ENCODE measurements at regions not wholly inside any gene's neighbourhood (a gene's known extent, or its start where the extent isn't known, plus 50 kb on each side); places are given as distances from the start of the nearest gene placed in this dataset.

DNA sequence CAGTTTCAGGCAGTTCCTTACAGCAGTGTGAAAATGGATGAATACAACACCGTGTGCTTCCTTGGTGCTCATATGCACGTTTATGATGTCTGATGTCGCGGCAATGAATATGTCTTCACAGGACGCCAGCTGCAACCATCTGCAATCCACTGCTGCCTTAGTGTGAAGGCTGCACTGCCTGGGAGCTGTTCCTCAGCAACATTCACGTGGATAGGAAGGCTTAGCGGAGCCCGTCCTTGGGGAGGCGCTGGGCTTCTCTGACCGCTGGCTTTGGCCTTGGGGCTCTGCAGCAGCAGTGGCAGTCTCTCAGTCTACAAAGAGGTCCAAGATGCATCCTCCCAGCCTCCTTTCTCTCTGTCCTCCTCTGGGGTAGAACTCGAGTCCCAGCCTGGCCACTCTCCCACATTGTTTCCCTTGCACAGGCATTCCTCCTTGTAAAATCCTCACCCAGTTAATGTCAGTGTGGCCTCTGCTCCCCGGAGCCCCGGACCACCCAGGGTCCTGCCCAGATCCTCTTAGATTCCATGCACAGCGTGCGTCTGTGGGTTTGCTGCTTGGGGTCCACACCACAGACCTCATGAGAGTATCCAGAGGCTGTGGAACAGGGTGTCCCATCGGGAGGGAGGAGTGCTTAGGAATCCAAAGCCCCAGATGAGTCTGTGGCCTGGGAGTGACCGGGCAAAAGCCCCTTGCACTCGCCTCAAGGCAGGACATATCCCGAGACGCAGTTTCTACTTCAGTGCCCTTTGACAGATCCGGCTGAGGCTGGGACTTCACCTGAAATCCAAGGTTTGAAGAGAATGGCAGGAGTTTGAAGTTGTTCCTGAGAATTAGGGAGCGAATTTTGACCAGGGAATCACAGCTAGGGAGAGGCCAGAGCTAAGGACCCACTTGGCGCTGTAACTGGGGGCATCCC lies 181.3 kb downstream of the THBS2 start:
- H3K9me3 Mint-ChIP-seq = peaks cover 4% of the 10 kb centered on the region
- no peak overlapping the region for H3K4me3 Mint-ChIP-seq
- H3K27me3 Mint-ChIP-seq (ENCODE audit: insufficient read depth, low read depth) = peaks cover 3% of the 10 kb centered on the region
- DNase-seq (ENCODE audit: low spot score) = no peak
- H3K27ac Mint-ChIP-seq = no peak overlapping the region
- TF ChIP-seq CTCF (IDR thresholded peaks at IDR 0.05) (no peak), EZH2 (IDR thresholded peaks at IDR 0.05) (no peak), EZH2phosphoT487 (IDR thresholded peaks at IDR 0.05) (no peak)
- Histone ChIP-seq H4K20me1 (ENCODE audit: low read depth) (no peaks in the 10 kb centered on the region), H3K9ac (no peak overlapping the region), H3K4me3 (no peak overlapping the region), H3K27me3 (no peaks in the 10 kb centered on the region), H3F3A (ENCODE audit: low read depth) (no peaks in the 10 kb centered on the region), H2AFZ (replicated peaks) (no peak overlapping the region), H3K27ac (no peak overlapping the region), H3K4me2 (no peak overlapping the region), H3K9me3 (ENCODE audit: low read depth) (no peaks in the 10 kb centered on the region), H3K4me1 (no peaks in the 10 kb centered on the region), H3K36me3 (no peaks in the 10 kb centered on the region), H3K79me2 (ENCODE audit: low read depth) (no peaks in the 10 kb centered on the region)
- no peaks in the 10 kb centered on the region for H3K4me1 Mint-ChIP-seq
- no peaks in the 10 kb centered on the region for H3K36me3 Mint-ChIP-seq

DNA sequence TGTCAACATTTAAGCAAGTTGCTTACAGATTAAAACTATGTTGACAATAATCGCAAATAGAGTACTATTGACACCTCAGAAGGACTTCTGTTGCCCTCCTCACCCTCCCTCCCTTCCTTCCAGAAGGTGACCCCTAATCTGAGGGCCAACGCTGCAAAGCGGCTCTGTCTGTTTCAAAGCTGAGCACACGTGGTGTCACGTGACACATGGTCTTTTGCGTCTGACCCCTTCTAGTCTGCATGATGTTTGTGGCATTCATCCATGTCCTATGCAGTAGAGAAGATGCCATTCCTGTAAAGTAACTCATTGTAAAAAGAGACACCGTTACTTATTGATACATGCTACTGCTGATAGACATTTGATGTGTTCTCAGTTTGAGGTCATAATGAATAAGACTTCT lies 182.3 kb downstream of the THBS2 start:
- Histone ChIP-seq H3K4me3 (no peak overlapping the region), H3F3A (ENCODE audit: low read depth) (no peaks in the 10 kb centered on the region), H3K9ac (no peak overlapping the region), H3K27me3 (no peaks in the 10 kb centered on the region), H2AFZ (replicated peaks) (no peak overlapping the region), H3K4me2 (no peak overlapping the region), H3K79me2 (ENCODE audit: low read depth) (no peaks in the 10 kb centered on the region), H3K36me3 (no peaks in the 10 kb centered on the region), H3K4me1 (no peaks in the 10 kb centered on the region), H3K9me3 (ENCODE audit: low read depth) (no peaks in the 10 kb centered on the region), H3K27ac (no peak overlapping the region), H4K20me1 (ENCODE audit: low read depth) (no peaks in the 10 kb centered on the region)
- H3K4me1 Mint-ChIP-seq = no peaks in the 10 kb centered on the region
- DNase-seq (ENCODE audit: low spot score) = no peak
- H3K36me3 Mint-ChIP-seq = no peaks in the 10 kb centered on the region
- peaks cover 3% of the 10 kb centered on the region for H3K27me3 Mint-ChIP-seq (ENCODE audit: insufficient read depth, low read depth)
- no peak overlapping the region for H3K4me3 Mint-ChIP-seq
- peaks cover 4% of the 10 kb centered on the region for H3K9me3 Mint-ChIP-seq
- no peak overlapping the region for H3K27ac Mint-ChIP-seq
- no peak for TF ChIP-seq EZH2phosphoT487 (IDR thresholded peaks at IDR 0.05)
- TF ChIP-seq CTCF (IDR thresholded peaks at IDR 0.05) = no peak
- no peak for TF ChIP-seq EZH2 (IDR thresholded peaks at IDR 0.05)

DNA sequence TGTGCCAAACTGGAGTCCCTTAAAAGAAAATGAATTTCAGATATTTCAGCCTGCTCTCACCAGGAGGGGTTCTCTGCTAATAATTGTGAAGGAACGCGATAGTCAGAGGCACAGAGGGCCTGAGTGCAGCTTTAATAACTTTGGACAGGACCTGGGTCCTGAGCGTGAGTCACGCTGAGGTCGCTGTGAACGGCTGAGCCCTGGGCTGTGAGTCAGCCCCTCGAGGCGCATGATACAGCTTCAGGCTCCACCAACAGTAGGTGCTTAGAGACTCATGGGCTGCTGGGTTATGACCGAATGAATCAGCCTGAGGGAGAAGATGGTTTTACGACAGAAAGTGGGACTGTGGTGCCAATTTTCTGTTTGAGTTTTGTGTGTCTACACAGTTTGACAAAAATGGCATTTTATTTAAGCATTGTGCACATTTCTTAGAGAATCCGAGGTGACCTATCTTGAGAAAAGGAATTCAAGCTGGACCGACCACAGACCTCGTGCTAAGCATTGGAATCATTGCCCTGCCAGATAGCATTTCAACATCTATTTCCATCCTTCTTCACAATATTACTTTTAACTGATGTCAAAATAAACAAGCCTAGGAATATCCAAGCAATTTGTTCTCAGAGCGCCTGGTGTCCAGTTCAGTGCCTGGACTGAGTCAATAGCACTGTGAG lies 183.0 kb downstream of the THBS2 start:
- no peak for TF ChIP-seq EZH2 (IDR thresholded peaks at IDR 0.05)
- no peak for TF ChIP-seq CTCF (IDR thresholded peaks at IDR 0.05)
- no peak for TF ChIP-seq EZH2phosphoT487 (IDR thresholded peaks at IDR 0.05)
- H3K27me3 Mint-ChIP-seq (ENCODE audit: insufficient read depth, low read depth) = peaks cover 3% of the 10 kb centered on the region
- no peak overlapping the region for H3K4me2 ChIP-seq

More for the DNA sequence above, 183.0 kb downstream of the THBS2 start:
- Histone ChIP-seq H3K9me3 (ENCODE audit: low read depth) (no peaks in the 10 kb centered on the region), H3K36me3 (no peaks in the 10 kb centered on the region), H3F3A (ENCODE audit: low read depth) (no peaks in the 10 kb centered on the region), H4K20me1 (ENCODE audit: low read depth) (no peaks in the 10 kb centered on the region), H2AFZ (replicated peaks) (no peak overlapping the region), H3K79me2 (ENCODE audit: low read depth) (no peaks in the 10 kb centered on the region), H3K4me3 (no peak overlapping the region), H3K9ac (no peak overlapping the region), H3K4me1 (no peaks in the 10 kb centered on the region), H3K27ac (no peak overlapping the region), H3K27me3 (no peaks in the 10 kb centered on the region)
- H3K4me1 Mint-ChIP-seq = no peaks in the 10 kb centered on the region
- H3K9me3 Mint-ChIP-seq = peaks cover 4% of the 10 kb centered on the region
- no peak for DNase-seq (ENCODE audit: low spot score)
- H3K4me3 Mint-ChIP-seq = no peak overlapping the region
- H3K36me3 Mint-ChIP-seq = no peaks in the 10 kb centered on the region
- H3K27ac Mint-ChIP-seq = no peak overlapping the region
